ENCODE measurements at regions not wholly inside any gene's neighbourhood (a gene's known extent, or its start where the extent isn't known, plus 50 kb on each side); places are given as distances from the start of the nearest gene placed in this dataset.

- ChIA-PET RAD21 (ENCODE audit: low non-redundant PET in 1 of 2, low total read pairs in 2 of 2, uncharacterized antibody in 2 of 2, unreplicated experiment in 2 of 2) (no interaction called here), POLR2A (no interaction called here), CTCF (no interaction called here)
- H3K4me3 ChIP-seq (replicated peaks in 1 of 2; ENCODE audit: low read depth in 1 of 2, low read length in 2 of 2), result no peak overlapping the region
- H3K9ac ChIP-seq (ENCODE audit: low read length), result no peak overlapping the region
- no peak overlapping the region for H3K4me2 ChIP-seq (ENCODE audit: low read length)
- H3K27ac ChIP-seq (ENCODE audit: low read depth, low read length), result no peak overlapping the region
- H3K27me3 ChIP-seq (ENCODE audit: insufficient read depth, low read length), result no peaks in the 10 kb centered on the region
- no peaks in the 10 kb centered on the region for H3K36me3 ChIP-seq (ENCODE audit: control insufficient read depth in 1 of 2, insufficient read depth in 2 of 2, low read length in 2 of 2)
- no peak overlapping the region for H2AFZ ChIP-seq (ENCODE audit: low read depth, low read length, poor library complexity, severe bottlenecking)
- H4K20me1 ChIP-seq (ENCODE audit: insufficient read depth), result no peaks in the 10 kb centered on the region
- intact Hi-C loops (cut with micrococcal nuclease), result no loop called here
- no peaks in the 10 kb centered on the region for H3K79me2 ChIP-seq (ENCODE audit: insufficient read depth, low read length)
- ATAC-seq, result no peak
- H3K4me1 ChIP-seq (ENCODE audit: control insufficient read depth in 1 of 2, insufficient read depth in 2 of 2, low read length in 2 of 2), result no peaks in the 10 kb centered on the region
- no peaks in the 10 kb centered on the region for H3K9me2 ChIP-seq (ENCODE audit: insufficient read depth)
- H3K9me3 ChIP-seq (ENCODE audit: control insufficient read depth in 1 of 2, insufficient read depth in 1 of 2, low read depth in 1 of 2, low read length in 2 of 2), result no peaks in the 10 kb centered on the region
- TF ChIP-seq SRF (IDR thresholded peaks at IDR 0.05; ENCODE audit: low read depth) (no peak), SP1 (IDR thresholded peaks at IDR 0.05; ENCODE audit: low read depth) (no peak), EGR1 (IDR thresholded peaks at IDR 0.05; ENCODE audit: low read depth) (no peak), RAD21 (IDR thresholded peaks at IDR 0.05; ENCODE audit: low read depth) (no peak), EZH2phosphoT487 (IDR thresholded peaks at IDR 0.05; ENCODE audit: borderline replicate concordance) (no peak), CBX3 (IDR thresholded peaks at IDR 0.05; ENCODE audit: low read depth) (no peak), ELF1 (IDR thresholded peaks at IDR 0.05; ENCODE audit: borderline replicate concordance, low read depth) (no peak), REST (IDR thresholded peaks at IDR 0.05; ENCODE audit: low read depth) (no peak), MAX (IDR thresholded peaks at IDR 0.05) (no peak), TCF7L2 (IDR thresholded peaks at IDR 0.05; ENCODE audit: borderline replicate concordance, extremely low read depth, insufficient read depth, insufficient read length) (no peak), ZFX (IDR thresholded peaks at IDR 0.05) (no peak)
- DNase-seq (ENCODE audit: low read depth, low spot score), result no peak
- no TSS peak for BruUV-seq (replicated peaks)
Measured at GRCh38 chr2:106644623-106645022, 157.5 kb downstream of the CD8B2 start.

All from HCT116 (cell line).